Esophagus muscularis mucosa (tissue), 4 donors: ENCODE measurements at regions not wholly inside any gene's neighbourhood (a gene's known extent, or its start where the extent isn't known, plus 50 kb on each side); places are given as distances from the start of the nearest gene placed in this dataset.

Source experiments
- EP300 ChIP-seq: sonication (generic); formaldehyde crosslinking; IDR thresholded peaks from one replicate; pipeline ENCODE4 v1.6.1; 2017; ENCODE audit warnings: antibody characterized with exemption
- POLR2A ChIP-seq: fragments of 450-650 bp; IDR thresholded peaks from one replicate; pipeline ENCODE4 v1.6.1; 2017; ENCODE audit warnings: antibody characterized with exemption, moderate library complexity, mild to moderate bottlenecking, low read depth
- TF ChIP-seq, protein P1 (sequence below), 3 experiments: fragments of 200-600 bp in 2 of 3; fragments of 450-650 bp in 1 of 3; sonication (generic) in 2 of 3; IDR thresholded peaks; one replicate each; pipeline ENCODE4 v1.5.1; 2017 to 2019; ENCODE audit warnings: antibody characterized with exemption in 3 of 3, mild to moderate bottlenecking in 2 of 3, moderate library complexity in 1 of 3

- TF ChIP-seq, protein P1, sequence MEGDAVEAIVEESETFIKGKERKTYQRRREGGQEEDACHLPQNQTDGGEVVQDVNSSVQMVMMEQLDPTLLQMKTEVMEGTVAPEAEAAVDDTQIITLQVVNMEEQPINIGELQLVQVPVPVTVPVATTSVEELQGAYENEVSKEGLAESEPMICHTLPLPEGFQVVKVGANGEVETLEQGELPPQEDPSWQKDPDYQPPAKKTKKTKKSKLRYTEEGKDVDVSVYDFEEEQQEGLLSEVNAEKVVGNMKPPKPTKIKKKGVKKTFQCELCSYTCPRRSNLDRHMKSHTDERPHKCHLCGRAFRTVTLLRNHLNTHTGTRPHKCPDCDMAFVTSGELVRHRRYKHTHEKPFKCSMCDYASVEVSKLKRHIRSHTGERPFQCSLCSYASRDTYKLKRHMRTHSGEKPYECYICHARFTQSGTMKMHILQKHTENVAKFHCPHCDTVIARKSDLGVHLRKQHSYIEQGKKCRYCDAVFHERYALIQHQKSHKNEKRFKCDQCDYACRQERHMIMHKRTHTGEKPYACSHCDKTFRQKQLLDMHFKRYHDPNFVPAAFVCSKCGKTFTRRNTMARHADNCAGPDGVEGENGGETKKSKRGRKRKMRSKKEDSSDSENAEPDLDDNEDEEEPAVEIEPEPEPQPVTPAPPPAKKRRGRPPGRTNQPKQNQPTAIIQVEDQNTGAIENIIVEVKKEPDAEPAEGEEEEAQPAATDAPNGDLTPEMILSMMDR (IDR thresholded peaks at IDR 0.05): no peak
- TF ChIP-seq EP300: no peak
- no peak for TF ChIP-seq POLR2A
Observed at GRCh38 chr5:148716716-148717115, 62.4 kb upstream of the HTR4 start.
